Astrocyte of the hippocampus (primary cell): ENCODE measurements at regions not wholly inside any gene's neighbourhood (a gene's known extent, or its start where the extent isn't known, plus 50 kb on each side); places are given as distances from the start of the nearest gene placed in this dataset.
"Not testable (repeated sequence)": the region's sequence is repeated elsewhere in the genome, so short reads cannot be mapped to it uniquely, and the experiment has no call there.

Experiments used
- DNase-seq: peaks from one replicate; pipeline ENCODE4 v3.0.0; 2011; ENCODE audit warnings: low read depth, low spot score

DNA sequence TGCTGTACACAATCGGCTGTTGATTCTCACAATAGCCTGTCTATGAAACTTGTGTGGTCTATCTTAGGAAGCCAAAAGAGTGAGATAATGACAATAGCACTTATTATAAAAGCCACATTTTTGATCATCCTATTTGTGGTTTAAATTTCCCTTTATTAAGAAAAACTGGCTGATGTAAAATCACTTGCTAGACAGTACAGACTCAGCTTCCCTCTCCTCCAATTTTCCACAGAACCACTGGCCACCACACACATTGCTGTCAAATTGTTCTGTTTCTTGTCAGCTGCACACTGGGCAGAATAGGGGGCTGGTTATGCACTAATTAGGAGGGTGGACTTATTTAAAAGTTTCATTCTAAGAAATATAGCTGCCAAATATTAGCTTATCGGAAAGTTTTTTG is 425.9 kb downstream of the EPHA3 start:
- no peak for DNase-seq

DNA sequence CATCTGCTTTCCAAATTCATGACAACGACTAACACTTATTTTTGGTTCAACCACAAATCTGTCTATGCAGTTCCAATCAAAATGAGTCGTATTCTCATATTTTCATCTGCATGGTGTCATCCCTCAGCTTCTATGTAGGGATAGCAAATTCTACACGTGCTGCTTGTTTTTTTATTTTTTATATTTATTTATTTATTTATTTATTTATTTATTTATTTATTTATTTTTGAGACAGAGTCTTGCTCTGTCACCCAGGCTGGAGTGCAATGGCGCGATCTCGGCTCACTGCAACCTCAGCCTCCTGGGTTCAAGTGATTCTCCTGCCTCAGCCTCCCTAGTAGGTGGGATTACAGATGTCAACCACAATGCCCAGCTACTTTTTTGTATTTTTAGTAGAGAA is 447.2 kb downstream of the EPHA3 start:
- not testable (repeated sequence) for DNase-seq

DNA sequence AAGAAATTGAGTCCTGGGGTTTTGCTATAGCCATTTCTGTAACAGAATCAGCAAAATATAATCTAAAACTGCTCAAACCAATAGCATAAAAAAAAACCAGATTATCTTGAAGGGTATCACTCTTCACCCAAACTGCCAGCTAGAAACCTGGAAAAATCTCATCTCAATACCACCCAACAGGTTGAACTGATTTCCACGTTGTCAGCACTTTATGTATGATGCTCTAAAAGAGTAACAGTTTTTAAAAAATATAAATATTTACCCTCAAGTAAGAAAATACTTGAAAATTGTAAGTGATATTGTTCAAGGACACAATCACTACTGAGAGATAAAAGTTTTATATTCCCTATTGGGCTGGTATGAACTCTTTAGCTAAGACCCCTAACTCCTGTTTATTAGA is 451.3 kb downstream of the EPHA3 start:
- no peak for DNase-seq

DNA sequence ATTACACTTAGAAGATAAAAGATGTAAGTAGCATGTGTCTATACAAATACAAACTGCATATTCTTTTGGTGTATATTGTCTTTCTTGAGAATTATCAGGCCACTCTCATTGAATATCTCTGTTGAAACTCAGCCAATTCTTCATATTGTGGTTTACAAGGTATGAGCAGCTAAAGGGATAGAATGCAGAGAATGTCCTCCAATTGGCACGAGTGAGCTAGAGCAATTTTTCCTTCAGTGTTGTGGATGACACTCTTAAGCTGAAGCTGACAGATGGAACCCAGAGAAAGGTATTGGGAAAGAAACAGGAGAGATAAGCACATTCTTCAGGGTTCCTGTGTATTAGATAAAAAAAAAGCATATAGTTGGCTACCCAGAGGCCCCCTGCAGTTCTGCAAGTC is 453.1 kb downstream of the EPHA3 start:
- DNase-seq = peak; percentile 83

DNA sequence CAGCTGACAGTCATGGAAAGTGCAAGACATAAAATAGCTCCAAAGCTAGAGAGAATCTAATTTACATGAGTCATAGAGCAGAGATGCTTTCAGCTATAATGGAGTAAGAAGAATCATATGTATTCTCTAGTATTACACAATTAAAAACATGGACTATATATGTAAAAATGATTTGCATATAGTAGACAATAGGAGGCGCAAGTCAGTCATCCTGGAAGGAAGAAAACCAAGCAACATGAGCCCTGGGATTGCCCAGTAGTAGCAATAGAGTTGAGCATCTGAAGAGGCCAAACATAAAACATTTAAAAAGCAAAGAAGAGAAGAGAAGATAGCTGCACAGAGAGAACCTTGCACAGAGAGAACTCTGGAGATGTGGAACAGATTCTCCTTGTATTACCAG is 455.0 kb downstream of the EPHA3 start:
- no peak for DNase-seq

DNA sequence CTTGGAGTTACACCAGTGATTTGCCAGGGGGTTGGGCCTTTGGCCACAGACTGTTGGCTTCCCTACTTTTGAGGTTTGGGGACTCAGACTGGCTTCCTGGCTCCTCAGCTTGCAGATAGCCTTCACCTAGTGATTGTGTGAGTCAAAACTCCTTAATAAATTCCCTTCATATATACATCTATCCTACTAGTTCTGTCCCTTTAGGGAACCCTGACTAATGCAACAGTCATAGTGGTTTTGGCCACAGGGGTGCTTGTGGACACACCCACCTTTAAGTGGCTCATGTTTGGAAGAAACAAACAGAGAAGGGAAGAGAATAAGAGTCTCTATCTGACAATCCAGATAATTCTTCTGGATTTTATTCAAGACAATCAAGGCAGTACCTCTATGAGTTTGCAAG is 457.7 kb downstream of the EPHA3 start:
- DNase-seq = no peak

DNA sequence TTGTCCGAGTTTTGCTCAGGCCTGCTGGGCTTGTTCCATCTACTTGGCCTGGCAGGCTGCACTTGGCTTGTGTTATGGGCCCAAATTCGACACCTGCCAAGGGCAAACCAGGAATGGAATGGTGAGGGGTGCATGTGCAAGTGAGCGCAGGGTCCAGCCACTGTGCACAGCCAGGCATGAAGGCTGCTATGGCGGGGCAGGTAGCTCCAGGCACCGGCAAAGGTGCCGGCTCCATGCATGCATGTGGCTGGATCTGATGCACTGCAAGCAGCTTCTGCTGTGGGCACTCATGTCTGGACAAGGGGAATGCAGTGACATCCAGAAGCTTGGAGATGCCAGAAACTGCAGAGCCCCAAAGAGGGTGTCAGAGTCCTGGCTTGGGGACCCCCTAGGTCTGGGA is 463.0 kb downstream of the EPHA3 start:
- DNase-seq = no peak

DNA sequence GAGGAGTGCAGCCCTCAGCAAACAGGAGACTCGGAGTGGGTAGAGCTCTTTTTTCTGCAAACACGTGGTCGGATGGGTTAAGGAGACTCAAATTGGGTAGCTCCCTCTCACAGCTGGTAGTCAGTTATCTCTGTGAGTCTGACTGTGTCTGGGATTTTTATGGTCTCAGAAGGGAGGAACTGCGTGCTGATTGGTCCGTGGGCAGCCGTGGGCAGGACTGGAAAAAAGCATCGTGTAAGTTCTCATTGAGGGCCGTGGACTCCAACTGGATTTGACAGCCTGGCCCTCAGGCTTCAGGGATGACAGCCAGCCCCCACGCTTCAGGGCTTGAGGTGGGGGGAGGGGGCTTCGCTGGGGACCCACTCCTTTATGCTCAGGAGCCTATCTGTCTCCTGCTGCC is 463.9 kb downstream of the EPHA3 start:
- no peak for DNase-seq

DNA sequence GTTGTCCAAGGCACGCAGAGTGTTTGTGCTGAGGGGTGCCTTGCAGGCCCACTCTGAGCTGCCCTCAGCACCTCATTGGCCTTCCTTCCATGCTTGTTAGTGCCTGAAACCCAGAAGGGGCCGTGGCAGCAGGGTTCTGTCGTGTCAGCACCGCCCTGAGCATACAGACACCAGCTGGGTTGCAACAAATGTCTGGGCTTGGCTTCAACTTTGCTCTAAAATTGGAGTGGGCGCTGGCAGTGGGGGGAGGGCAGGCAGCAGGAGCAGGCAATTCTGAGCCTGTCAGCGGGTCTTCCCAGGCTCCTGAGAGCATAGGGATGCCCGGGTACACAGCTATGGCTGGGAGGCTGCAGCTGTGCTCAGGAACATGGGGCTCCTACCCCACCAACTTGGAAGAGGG is 464.3 kb downstream of the EPHA3 start:
- no peak for DNase-seq

DNA sequence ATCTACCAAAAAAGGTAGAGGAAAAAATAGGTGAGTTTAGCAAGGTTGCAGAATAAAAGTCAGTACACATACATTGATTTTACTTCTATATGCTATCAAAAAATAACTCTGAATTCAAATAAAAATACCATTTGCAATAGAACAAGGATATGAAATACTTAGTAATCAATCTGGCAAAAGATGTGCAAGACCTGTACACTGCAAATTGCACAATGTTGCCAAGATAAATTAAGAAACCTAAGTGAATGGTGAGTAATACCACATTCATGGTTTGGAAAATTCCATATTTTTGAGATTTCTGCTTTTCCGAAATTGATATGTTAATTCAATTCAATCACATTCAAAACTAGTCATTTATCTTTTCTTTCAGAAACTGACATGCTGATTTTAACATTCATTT is 464.8 kb downstream of the EPHA3 start:
- DNase-seq = no peak

DNA sequence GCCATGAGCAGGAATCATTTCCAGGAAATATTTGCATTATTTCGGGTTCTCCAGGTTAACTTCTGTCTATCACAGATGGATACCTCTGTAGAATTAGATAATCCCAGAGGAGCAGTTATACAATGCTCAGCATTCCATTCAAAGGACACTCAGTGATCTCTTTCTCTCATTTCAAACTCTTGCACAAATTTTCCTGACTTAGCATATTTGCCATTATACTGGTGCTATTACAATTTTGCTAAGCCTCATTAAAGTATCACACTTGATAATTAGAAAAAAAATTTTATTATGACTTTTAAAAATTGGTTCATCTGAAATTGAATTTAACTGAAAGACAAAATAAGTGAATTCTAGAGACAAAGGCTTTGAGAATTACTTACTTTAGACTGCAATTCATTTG is 469.0 kb downstream of the EPHA3 start:
- no peak for DNase-seq

DNA sequence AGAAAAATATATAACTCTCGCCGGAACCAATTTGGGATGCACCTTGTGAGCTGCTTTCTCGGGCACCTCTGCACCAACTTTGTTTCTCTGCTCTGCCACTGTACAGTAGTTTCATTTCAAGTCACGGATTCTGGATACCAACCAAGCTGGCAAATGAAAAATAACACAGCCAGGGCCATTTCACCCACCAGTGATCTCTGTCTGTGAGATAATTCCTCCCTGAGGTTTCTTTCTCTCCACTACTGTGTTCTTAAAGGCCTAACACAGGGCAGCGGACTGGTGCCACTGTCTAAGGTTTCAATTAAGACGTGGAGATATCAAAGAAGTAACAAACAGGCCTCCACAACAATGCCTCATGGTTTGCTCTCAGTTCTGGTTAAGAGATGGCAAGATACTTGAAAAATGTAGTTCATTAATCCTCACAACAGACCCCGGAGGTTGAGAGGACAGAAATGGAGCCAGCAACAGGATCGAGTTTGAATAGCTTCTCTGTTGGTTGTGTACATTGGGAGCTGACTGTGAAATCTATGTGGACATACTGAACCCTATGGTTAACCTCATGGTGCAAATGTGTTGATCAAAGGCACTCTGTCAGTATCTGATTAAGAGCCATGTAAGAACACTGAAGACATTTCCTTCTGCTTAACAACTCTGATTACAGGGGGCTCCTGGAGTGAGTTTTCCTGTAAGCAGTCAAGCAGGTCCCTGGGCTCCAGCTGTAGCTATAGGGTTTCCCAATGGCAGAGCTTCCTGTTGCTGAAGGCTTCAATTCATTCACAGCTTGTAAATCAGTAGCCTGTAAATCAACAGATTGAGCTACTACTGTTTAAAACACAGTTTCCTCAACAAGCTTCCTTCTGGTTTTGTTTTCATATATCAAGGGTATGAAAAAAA is 470.5 kb downstream of the EPHA3 start:
- DNase-seq = no peak

DNA sequence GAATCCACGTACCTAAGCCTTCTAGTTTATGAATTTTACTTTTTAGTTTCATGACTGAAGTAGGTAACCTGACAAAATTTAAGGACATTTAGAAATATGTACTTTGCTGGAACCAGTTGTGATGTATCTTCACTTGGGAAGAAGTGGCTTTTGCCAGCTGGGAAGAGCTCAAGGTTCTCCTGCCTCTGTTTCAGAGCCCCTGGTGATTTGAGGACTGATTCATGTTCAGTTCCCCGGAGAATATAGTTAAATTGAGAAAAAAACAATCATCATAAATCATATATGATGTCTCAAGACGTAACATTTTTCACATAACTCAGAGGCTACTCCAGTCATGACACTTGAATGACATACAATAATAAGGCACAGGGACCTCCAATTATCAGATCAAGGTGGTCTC is 473.4 kb downstream of the EPHA3 start:
- no peak for DNase-seq

DNA sequence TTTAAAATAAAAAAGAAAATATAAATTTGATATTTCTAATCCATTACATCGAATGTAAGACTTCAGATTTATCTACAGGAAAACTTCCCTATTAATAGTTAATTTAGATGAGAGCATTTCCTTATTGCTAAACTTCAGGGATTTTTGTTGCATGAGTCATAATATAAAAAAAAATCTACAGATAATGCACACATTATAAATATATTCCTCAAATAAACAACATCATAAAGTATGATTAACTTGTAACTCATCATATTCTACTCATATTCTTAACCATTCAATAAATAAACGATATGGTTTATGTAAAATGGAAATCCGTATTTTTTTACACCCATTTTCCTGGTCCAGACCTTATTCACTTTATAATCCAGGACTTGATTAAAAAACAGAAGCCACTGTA is 477.0 kb downstream of the EPHA3 start:
- DNase-seq = no peak

DNA sequence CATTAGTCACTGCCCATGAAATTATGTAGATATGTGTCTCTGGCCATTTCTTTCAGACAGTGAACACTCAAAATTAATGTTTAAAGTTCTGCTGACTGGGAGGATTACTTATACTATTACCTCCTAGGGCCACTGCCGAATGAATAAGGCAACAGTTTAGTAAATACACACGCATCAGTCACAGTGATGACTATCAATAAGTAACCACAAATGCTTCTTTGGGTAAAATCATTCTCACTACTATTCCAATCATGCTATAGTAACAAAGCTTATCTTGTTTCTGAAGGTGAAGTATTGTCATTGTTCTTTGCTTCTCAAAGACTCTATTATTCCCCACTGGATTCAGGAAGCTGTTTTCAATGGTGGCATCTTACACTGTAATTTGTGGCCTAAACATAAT is 478.8 kb downstream of the EPHA3 start:
- no peak for DNase-seq

DNA sequence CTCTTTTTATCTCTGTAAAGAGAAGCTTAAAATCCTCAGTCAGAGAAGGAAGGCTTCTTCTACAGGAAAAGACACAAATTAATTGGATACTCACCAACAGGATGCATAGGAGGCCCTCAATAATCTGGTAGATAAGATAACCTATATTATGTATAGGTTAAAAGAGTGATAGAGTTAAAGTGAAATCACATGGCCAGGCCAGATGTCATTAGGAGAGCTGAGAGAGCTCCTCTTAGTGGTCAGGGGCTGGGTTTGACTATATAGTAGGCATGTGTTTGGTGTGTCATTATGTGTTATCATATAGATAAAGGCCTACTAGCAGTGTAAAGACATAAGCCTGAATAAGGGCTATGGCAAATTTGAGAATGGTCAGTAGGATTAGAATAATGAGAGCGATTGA is 479.3 kb downstream of the EPHA3 start:
- no peak for DNase-seq

DNA sequence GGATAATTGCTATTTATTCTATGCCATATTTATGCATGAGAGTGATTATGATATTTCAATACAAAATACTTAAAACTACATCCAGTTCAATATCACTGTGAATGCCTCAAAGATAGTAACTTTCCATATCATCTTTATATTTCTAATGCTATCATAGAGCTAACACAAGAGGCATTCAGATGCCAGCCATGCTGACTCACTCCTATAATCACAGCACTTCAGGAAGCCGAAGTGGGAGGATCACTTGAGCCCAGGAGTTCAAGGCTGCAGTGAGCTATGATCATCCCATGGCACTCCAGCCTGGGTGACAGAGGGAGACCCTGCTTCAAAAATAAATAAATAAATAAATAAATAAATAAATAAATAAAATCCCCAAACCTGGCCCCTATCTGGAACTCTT is 498.7 kb downstream of the EPHA3 start:
- DNase-seq = no peak

DNA sequence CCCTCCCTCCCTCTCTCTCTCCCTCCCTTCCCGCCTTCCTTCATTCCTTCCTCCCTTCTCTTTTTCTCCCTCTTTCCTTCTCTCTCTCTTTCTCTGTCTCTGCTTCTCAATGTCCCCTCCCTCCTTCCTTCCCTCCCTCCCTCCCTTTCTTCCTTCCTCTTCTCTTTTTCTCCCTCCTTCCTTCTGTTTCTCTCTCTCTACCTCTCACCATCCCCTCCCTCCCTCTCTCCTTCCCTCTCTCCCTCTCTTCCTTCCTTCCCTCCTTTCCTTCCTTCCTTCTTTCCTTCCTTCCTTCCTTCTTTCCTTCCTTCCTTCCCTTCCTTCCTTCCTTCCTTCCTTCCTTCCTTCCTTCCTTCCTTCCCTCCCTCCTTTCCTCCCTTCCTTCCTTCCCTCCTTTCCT is 504.6 kb downstream of the EPHA3 start:
- DNase-seq = no peak

DNA sequence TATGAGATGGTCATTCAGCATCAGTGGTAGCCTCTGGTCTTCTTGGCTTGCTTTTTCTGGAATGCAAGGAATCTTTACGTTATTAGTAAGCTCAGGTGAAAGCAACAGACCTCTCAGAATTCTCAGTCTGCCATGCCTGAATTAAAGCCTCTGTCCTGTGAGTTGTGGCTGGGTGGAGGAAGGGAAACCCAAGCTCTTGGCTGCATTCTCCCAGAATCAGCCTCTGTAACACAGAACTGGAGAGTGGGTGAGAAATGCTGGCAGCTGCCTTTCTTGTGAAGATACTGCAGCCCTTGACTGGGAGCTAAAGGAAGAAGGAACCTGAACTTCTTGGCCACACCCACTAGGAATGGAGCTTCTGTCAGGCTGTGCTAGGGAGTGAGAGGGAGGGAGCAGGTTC is 505.8 kb downstream of the EPHA3 start:
- DNase-seq = no peak

DNA sequence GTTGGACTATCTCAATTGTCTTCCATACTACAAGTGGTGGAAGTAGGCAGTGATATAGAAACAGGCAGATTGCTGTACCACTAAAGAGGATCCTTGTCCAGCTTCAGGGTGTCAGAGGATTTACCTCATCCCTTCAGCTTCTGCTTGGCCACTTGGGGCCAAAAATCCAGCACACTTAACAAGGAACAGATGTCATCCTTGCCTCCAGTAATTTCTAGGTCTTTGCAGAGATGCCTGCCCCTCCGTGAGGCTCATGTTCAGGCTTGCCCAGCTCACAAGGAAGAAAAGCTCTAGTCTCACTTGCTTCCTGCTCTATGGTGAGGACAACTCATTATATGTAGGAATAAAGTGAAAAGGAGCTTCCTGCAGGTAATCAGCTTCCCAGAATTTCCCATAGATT is 510.3 kb downstream of the EPHA3 start:
- no peak for DNase-seq

DNA sequence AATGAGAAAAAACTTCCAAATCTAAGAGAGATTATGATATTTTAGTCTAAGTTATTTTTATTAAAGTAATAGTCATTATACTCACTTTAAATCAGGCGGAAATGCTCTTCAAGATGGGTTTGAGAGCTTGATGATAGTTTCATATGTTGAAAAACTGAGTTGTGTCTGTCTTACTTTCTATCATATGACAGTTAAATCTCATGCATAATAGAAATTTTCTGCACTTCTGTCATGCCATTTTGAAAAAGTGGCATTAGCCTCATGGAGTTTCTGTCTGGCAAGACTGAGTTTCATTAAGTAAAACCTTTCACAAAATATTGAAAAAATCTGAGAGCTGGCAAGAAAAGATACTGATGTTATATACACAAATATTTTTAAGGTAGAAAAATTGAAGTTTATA is 511.8 kb downstream of the EPHA3 start:
- DNase-seq = no peak

DNA sequence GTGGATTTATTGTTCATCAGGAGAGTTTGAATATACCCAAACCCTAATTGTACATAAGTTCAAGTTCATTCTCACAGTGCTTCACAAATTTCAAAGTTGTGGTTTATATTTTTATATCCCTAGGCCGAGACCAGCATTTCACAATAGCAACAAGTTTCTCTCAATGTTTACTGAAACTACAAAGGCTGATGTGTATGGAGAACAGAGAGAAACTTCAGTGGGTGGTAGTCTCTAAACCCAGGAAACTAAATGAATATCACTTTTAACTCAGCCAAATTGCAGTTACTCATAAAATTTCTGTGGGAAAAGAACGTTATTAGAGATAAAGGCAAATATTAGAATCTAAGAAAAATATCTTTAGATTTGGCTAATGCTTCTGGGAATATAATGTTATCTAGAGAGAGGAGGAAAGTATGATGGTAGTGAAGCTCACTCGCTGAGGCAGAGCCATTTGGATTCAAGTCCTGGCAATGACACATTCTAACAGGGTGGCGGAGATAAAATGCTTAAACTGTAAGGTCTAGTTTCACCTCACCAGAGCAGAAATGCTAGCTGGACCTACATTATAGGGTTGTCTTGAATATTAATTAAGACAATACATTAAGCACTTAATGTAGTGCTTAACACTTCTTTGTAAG is 514.8 kb downstream of the EPHA3 start:
- DNase-seq = no peak

DNA sequence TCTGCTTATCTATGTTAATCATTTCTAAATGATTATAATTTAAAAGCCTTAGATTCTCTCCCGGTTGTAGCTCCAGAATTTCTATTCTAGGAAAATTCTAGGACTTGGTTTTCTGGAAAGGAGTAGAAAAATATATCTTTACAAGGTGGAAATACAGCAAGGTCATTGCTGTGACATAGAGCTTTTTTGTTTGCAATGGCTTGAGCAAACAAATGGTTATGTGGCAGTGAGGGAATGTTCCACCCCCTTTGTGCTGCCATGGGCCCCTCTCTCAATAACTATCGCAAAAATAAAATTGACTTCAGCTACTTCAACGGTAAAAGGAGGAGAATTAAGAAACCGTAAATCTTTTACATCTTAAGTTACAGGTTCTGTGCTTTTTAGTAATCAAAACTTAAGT is 517.1 kb downstream of the EPHA3 start:
- DNase-seq = no peak
